GM12891 (cell line): ENCODE measurements at regions not wholly inside any gene's neighbourhood (a gene's known extent, or its start where the extent isn't known, plus 50 kb on each side); places are given as distances from the start of the nearest gene placed in this dataset.

Experiments
- PAX5 ChIP-seq: IDR thresholded peaks from 2 replicates; pipeline ENCODE4 v1.6.1; 2011; ENCODE audit warnings: low read length, moderate library complexity, mild to moderate bottlenecking; ENCODE audit not compliant: insufficient read depth, severe bottlenecking
- POLR2A ChIP-seq: IDR thresholded peaks from 2 replicates; pipeline ENCODE4 v1.6.1; 2011; ENCODE audit warnings: low read depth, low read length, control low read depth
- POLR2AphosphoS5 ChIP-seq: IDR thresholded peaks from 2 replicates; pipeline ENCODE4 v1.6.1; 2011; ENCODE audit warnings: low read depth, low read length, control low read depth
- POU2F2 ChIP-seq: IDR thresholded peaks from 2 replicates; pipeline ENCODE4 v1.6.1; 2011; ENCODE audit warnings: low read depth, mild to moderate bottlenecking, control low read depth, low read length, moderate library complexity
- SPI1 ChIP-seq: IDR thresholded peaks from 2 replicates; pipeline ENCODE4 v1.6.1; 2011; ENCODE audit warnings: low read depth, low read length, control low read depth
- TAF1 ChIP-seq: IDR thresholded peaks from 2 replicates; pipeline ENCODE4 v1.6.1; 2011; ENCODE audit warnings: low read depth, low read length, control low read depth

GRCh38 chr18:57202881-57203280 is 56.0 kb downstream of the BOD1L2 start:
- TF ChIP-seq TAF1 (no peak), POLR2A (no peak), POLR2AphosphoS5 (no peak), POU2F2 (no peak), PAX5 (no peak), SPI1 (no peak)
